DND-41 (cell line): ENCODE measurements at regions not wholly inside any gene's neighbourhood (a gene's known extent, or its start where the extent isn't known, plus 50 kb on each side); places are given as distances from the start of the nearest gene placed in this dataset.
"Not testable (repeated sequence)": the region's sequence is repeated elsewhere in the genome, so short reads cannot be mapped to it uniquely, and the experiment has no call there.

Experiments used
- ATAC-seq: fragments of 200-7000 bp; cut with Tn5 transposase; 3 replicates; pipeline ENCODE4 v1.9.1; 2021; ENCODE audit warnings: low read depth; ENCODE audit not compliant: insufficient read depth
- DNase-seq: peaks from one replicate; pipeline ENCODE4 v3.0.0-alpha.2; 2020
- H2AFZ ChIP-seq: 2 replicates; pipeline ENCODE4 v1.6.0; 2012; ENCODE audit warnings: low read depth, low read length
- H3K27ac ChIP-seq: 2 replicates; pipeline ENCODE4 v1.5.1; 2012; ENCODE audit warnings: low read length, inconsistent platforms
- H3K27me3 ChIP-seq: fragments of 200-600 bp; sonication (generic); 2 replicates; pipeline ENCODE4 v1.6.0; 2012; ENCODE audit warnings: low read length, mild to moderate bottlenecking, inconsistent platforms; ENCODE audit not compliant: insufficient read depth, poor library complexity
- H3K36me3 ChIP-seq: 2 replicates; pipeline ENCODE4 v1.5.1; 2012; ENCODE audit warnings: low read length, inconsistent platforms; ENCODE audit not compliant: insufficient read depth
- H3K4me1 ChIP-seq: 2 replicates; pipeline ENCODE4 v1.5.1; 2012; ENCODE audit warnings: mild to moderate bottlenecking, low read length; ENCODE audit not compliant: insufficient read depth
- H3K4me2 ChIP-seq: 2 replicates; pipeline ENCODE4 v1.6.0; 2012; ENCODE audit warnings: mild to moderate bottlenecking, moderate library complexity, low read length, inconsistent platforms; ENCODE audit not compliant: insufficient read depth
- H3K4me3 ChIP-seq, 2 experiments: fragments of 200-600 bp in 1 of 2; shearing (Covaris generic) in 1 of 2; 2 replicates each; pipeline ENCODE4 v1.5.1; 2012 to 2016; ENCODE audit warnings: inconsistent platforms in 2 of 2, low read length in 2 of 2, mild to moderate bottlenecking in 2 of 2, low read depth in 1 of 2, moderate library complexity in 1 of 2
- H3K79me2 ChIP-seq: 2 replicates; pipeline ENCODE4 v1.6.0; 2012; ENCODE audit warnings: low read length, inconsistent platforms; ENCODE audit not compliant: insufficient read depth
- H3K9ac ChIP-seq: 2 replicates; pipeline ENCODE4 v1.6.0; 2012; ENCODE audit warnings: low read depth, mild to moderate bottlenecking, inconsistent platforms, low read length, moderate library complexity
- H3K9me3 ChIP-seq: 2 replicates; pipeline ENCODE4 v1.5.1; 2012; ENCODE audit warnings: low read length, moderate library complexity, mild to moderate bottlenecking, inconsistent platforms; ENCODE audit not compliant: insufficient read depth, severe bottlenecking
- H4K20me1 ChIP-seq: 2 replicates; pipeline ENCODE4 v1.6.0; 2012; ENCODE audit warnings: low read length; ENCODE audit not compliant: insufficient read depth
- CTCF ChIP-seq: IDR thresholded peaks from 2 replicates; pipeline ENCODE4 v1.5.1; 2012; ENCODE audit warnings: borderline replicate concordance, low read length, moderate library complexity, mild to moderate bottlenecking; ENCODE audit not compliant: poor library complexity, severe bottlenecking; ENCODE audit errors: extremely low read depth
- EZH2 ChIP-seq: IDR thresholded peaks from 3 replicates; pipeline ENCODE4 v1.6.1; 2012; ENCODE audit warnings: borderline replicate concordance, low read depth, mild to moderate bottlenecking, moderate library complexity, low read length, inconsistent platforms; ENCODE audit not compliant: severe bottlenecking

- DNase-seq (no peak), ATAC-seq (no peak)
- Histone ChIP-seq H3K4me3 (no peak overlapping the region), H3K9ac (no peak overlapping the region), H3K36me3 (no peaks in the 10 kb centered on the region), H3K9me3 (no peaks in the 10 kb centered on the region), H3K4me1 (no peaks in the 10 kb centered on the region), H3K27me3 (no peaks in the 10 kb centered on the region), H3K79me2 (no peaks in the 10 kb centered on the region), H3K27ac (no peak overlapping the region), H2AFZ (no peak overlapping the region), H3K4me2 (no peak overlapping the region), H4K20me1 (no peaks in the 10 kb centered on the region)
- TF ChIP-seq EZH2 = no peak
- no peak for TF ChIP-seq CTCF
Measured at GRCh38 chr14:105918496-105919262, 392.3 kb downstream of the TMEM121 start.

- DNase-seq = no peak
Measured at GRCh38 chr14:105919458-105920150, 393.2 kb downstream of the TMEM121 start.

GRCh38 chr14:105920151-105920700, 393.8 kb downstream of the TMEM121 start:
- H2AFZ ChIP-seq, H3K4me3 ChIP-seq, DNase-seq, H3K9me3 ChIP-seq, H3K27me3 ChIP-seq, H3K4me1 ChIP-seq, ATAC-seq, H3K27ac ChIP-seq, H4K20me1 ChIP-seq, H3K36me3 ChIP-seq, H3K9ac ChIP-seq, H3K79me2 ChIP-seq, H3K4me2 ChIP-seq: not testable (repeated sequence)

More at GRCh38 chr14:105919458-105920150, 393.2 kb downstream of the TMEM121 start:
- Histone ChIP-seq H4K20me1 (no peaks in the 10 kb centered on the region), H3K4me3 (no peak overlapping the region), H3K79me2 (no peaks in the 10 kb centered on the region), H2AFZ (no peak overlapping the region), H3K27ac (no peak overlapping the region), H3K36me3 (no peaks in the 10 kb centered on the region), H3K9ac (no peak overlapping the region), H3K9me3 (peaks cover under 1% of the 10 kb centered on the region), H3K4me2 (no peak overlapping the region), H3K4me1 (no peaks in the 10 kb centered on the region), H3K27me3 (no peaks in the 10 kb centered on the region)
- ATAC-seq = no peak
- no peak for TF ChIP-seq EZH2
- no peak for TF ChIP-seq CTCF

GRCh38 chr14:105920803-105921755, 394.7 kb downstream of the TMEM121 start:
- H3K4me1 ChIP-seq, H3K4me2 ChIP-seq, H3K4me3 ChIP-seq, DNase-seq, H3K79me2 ChIP-seq, H4K20me1 ChIP-seq, H2AFZ ChIP-seq, H3K9ac ChIP-seq, H3K36me3 ChIP-seq, ATAC-seq, H3K9me3 ChIP-seq, H3K27ac ChIP-seq, H3K27me3 ChIP-seq: not testable (repeated sequence)

- H3K4me1 ChIP-seq, H3K9ac ChIP-seq, H3K27ac ChIP-seq, H3K36me3 ChIP-seq, H3K79me2 ChIP-seq, DNase-seq, ATAC-seq, H2AFZ ChIP-seq, H4K20me1 ChIP-seq, H3K27me3 ChIP-seq, H3K9me3 ChIP-seq, H3K4me2 ChIP-seq, H3K4me3 ChIP-seq: not testable (repeated sequence)
Measured at GRCh38 chr14:105921781-105922180, 395.4 kb downstream of the TMEM121 start.
